PC-3 (cell line): ENCODE measurements at regions not wholly inside any gene's neighbourhood (a gene's known extent, or its start where the extent isn't known, plus 50 kb on each side); places are given as distances from the start of the nearest gene placed in this dataset.

Source experiments
- CTCF ChIP-seq: fragments of 300-600 bp; sonication (generic); conservative IDR thresholded peaks from 2 replicates; pipeline ENCODE4 v1.5.1; 2017; ENCODE audit warnings: antibody characterized with exemption, low read depth, mild to moderate bottlenecking, low read length
- EZH2 ChIP-seq: fragments of 300-600 bp; sonication (generic); IDR thresholded peaks from one replicate; pipeline ENCODE4 v1.6.1; 2017; ENCODE audit warnings: antibody characterized with exemption, mild to moderate bottlenecking, low read length; ENCODE audit not compliant: unreplicated experiment
- EZH2phosphoT487 ChIP-seq: fragments of 300-600 bp; sonication (generic); IDR thresholded peaks from 2 replicates; pipeline ENCODE4 v1.6.1; 2018; ENCODE audit warnings: mild to moderate bottlenecking, antibody characterized with exemption, low read length, borderline replicate concordance

- TF ChIP-seq CTCF (no peak), EZH2 (no peak), EZH2phosphoT487 (no peak)
Measured at GRCh38 chr9:90451804-90452203, 190.8 kb downstream of the DIRAS2 start.
